Dermis blood vessel endothelial cell (primary cell): ENCODE measurements at regions not wholly inside any gene's neighbourhood (a gene's known extent, or its start where the extent isn't known, plus 50 kb on each side); places are given as distances from the start of the nearest gene placed in this dataset.
A peak's percentile ranks its signal among the peaks of the same experiment; 100 is the strongest.

ENCODE experiments used
- DNase-seq: peaks from one replicate; pipeline ENCODE4 v3.0.0; 2010

DNA sequence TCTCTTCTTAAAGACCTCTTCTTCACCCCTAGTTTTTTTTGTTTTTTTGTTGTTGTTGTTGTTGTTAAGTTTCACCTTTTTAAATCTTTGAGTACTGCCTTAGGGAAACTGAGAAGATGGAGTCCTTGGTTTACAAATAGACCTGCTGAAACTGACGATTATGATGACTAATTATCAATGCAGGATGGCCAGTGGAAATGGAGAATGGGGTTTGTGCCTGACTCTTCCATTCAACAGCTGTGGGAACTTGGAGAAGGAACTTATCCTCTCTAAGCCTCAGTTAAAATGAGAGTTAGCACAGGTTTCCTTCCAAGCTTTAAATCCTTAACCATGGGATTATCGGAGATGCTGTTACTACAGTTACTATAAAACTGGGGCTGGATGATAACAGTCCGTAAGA, 66.7 kb upstream of the PNMA1 start:
- DNase-seq, result no peak

DNA sequence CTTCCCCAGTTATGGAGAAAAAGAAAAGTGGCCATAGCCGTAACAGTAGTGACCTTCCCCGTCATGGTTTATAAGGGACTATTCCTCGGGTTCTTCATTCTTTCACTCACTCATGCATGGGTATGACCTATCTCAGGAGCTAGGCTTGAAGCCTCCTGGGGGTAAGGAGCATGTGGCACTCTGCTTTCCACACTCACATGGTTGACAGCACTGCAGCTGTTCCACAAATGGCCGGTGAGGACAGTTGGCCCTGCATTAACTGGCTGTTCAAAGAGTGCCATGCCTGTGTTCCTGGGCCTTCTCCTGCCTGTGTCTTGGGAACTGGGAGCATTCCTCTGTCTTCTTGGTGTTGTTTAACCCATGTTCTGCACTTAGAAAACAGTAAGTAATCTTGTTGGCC, 66.2 kb upstream of the PNMA1 start:
- DNase-seq, result no peak

DNA sequence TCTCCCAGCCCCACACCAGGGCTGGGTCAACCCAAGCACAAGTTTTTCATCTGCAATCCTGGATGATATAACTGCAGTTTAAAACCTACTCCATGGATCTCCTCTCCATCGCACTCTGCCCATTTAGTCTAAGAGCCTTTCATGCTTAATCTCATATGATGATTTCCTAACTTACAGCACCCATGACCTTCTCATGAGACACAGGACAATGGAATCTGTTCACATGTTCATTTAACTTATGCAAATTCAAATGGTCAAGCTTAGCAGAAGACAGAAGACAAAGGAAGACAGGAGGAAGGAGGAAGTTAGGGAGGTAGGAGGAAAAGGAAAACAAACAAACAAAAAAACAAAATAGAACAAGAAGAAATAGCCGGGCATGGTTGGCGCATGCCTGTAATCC, 64.6 kb upstream of the PNMA1 start:
- DNase-seq, result no peak

DNA sequence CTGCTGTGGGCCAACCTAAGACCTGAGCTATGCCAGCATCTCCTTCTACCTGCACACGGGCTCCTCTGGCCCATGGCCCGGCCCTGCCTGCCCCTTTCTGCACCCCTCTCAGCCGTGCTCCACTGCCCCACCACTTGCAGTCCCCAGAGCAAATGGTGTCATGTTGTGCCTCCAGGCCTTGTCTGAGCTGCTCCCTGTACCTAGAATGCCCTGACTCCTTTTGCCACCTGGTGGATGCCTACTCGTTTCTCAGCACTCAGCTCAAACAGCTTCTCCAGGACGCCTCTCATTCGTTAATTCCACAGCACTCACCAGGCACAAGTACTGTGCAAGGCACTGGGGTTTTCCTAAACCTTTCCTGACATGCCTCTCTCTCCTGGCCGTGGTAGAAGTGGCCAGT, 63.2 kb upstream of the PNMA1 start:
- no peak for DNase-seq

DNA sequence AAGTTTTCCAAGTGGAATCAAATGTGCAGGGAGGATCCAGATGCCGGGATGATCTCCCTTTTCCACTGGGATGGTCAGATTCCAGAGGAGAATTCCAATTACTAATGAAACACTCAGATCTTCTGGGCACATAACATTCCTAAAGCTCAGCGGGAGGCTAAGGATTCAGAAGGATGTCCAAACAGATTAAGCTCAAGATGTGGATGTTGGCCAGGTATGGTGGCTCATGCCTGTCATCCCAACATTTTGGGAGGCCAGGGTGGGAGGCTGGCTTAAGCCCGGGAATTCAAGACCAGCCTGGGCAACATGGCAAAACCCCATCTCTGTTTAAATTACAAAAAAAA, 62.0 kb upstream of the PNMA1 start:
- DNase-seq, result no peak

DNA sequence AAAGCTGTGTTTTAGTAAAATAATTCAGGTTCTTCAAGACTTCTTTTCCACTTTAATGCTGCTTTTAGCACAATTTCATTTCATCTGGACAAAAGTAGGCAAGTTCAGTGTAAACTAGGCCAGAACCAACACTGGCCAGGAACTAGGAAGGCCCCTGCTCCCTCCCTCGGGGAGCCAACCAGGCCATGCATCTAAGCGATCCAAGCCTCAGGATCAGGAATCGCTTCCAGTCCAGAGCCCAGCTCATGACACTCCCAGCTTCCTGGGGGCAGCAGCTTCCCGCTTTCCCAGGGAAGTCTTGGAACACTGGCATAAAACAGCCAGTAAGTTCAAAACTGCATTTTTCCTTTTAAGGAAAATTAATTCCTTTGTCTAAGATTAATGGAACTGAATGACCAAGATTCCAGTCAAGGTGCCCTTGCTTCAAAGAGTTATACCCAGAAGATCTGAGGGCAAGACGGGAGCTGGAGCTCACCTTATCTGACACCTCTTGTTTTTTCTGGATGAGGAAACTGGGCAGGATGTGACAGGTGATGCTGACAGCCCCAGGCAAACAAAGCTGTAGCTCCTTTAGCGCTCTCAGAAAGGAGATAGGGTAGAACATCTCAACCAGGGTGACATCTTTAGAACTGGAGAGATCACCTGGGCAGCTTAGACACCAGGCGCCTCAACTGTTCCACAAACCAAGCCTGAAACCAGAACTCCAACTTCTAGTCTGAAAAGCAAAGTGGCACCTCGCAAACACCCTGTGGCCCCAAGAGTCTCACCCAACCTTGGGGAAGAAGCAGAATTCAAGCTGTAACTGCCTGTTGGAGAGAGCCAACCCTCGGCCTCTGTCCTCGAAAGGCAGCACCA, 61.4 kb upstream of the PNMA1 start:
- DNase-seq, result no peak

DNA sequence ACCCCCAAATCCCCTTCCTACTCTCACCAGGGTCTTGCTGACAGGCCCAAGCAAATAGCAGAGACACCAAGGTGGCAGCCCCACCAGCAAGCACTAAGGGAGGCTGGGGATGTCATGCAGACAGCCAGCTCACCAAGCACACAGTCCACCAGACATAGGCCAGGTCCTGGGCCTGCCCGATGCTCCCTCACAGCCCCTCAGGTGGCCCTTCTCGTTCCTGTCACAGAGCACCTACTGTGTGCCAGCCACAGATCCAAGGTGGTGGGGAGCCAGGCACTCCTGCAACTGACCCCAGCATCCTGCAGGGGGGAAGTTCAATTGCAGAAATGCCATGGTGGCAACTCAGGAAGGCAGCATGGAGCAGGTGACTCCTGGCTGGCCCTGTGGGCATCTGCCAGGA, 60.5 kb upstream of the PNMA1 start:
- DNase-seq, result no peak

DNA sequence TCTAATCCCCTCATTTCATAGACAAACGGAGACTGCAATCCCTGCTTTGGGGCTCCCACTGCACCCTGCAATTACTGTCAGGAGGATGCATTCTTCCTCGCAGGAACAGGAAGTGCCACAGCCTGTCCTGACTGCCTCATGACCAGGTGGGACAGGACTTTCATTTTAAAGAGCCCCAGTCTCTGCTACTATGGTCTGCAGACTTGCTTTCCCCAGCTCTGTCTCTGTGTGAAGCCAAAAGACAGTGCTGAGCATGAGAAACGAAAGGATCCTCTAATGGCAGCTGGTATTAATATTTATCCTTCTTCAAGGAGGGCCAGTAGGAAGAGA, 60.0 kb upstream of the PNMA1 start:
- no peak for DNase-seq

DNA sequence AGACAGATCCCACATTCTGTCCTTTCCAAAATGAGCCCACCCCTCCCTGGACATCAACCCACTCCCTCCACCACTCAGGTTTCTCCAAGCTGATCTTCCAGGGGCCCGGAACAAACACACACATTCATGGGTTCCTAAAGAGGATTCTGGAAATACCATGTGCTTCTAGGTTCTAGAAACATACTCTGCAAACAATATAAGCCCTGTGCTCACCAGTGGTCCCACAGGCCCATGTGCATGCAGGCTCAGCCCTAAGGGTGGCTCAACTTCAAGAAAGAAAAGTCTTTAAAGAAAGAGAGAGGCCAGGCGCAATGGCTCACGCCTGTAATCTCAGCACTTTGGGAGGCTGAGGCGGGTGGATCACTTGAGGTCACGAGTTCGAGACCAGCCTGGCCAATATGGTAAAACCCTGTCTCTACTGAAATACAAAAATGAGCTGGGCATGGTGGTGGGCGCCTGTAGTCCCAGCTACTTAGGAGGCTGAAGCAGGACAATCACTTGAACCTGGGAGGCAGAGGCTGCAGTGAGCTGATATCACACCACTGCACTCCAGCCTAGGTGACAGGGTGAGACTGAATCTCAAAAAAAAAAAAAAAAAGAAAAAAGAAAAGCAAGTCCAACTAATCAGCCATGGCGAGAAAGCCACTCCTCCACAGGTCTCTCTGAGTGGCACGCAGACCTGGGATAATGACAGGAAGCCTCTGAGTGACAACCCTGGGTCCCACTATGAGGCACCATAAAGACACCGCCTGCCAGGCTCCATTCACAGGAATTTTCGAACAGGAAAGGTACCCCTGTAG, 59.5 kb upstream of the PNMA1 start:
- no peak for DNase-seq

DNA sequence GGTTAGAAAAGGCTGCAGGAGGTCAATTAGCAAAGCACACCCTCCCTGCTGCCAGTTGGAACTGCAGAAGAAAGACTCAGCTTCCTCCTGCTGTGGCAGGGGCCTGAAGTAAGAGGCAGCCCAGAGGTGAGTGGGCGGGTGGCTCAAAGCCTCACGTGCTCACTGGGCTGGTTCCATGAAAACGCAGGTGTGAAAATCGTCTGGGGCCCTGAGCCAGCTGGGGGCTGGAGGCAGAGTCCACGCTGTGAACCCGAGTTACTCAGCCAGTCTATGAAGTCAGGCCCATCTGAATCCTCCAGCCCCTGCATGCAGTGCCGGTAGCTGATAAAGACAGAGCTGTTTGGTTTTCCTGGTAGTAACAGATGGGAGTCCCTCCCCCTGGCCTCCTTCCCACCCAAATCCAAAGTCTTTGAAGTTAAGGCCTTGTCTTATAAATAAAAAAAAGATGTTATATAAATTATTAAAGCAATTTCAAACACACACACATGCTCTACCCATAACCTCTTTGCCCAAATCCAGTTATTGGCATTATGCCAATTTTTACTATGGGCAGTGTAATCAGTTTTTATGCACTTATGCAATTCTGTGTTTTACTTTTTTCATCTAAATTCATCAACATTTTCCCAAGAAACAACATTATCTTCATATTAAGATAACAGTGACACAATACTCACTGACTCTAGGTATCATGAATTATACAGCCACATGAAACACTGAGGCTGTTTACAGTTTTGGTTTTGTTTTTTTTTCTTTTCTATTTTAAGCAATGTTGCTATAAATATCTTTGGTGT, 57.9 kb upstream of the PNMA1 start:
- DNase-seq, result peak; percentile 71

DNA sequence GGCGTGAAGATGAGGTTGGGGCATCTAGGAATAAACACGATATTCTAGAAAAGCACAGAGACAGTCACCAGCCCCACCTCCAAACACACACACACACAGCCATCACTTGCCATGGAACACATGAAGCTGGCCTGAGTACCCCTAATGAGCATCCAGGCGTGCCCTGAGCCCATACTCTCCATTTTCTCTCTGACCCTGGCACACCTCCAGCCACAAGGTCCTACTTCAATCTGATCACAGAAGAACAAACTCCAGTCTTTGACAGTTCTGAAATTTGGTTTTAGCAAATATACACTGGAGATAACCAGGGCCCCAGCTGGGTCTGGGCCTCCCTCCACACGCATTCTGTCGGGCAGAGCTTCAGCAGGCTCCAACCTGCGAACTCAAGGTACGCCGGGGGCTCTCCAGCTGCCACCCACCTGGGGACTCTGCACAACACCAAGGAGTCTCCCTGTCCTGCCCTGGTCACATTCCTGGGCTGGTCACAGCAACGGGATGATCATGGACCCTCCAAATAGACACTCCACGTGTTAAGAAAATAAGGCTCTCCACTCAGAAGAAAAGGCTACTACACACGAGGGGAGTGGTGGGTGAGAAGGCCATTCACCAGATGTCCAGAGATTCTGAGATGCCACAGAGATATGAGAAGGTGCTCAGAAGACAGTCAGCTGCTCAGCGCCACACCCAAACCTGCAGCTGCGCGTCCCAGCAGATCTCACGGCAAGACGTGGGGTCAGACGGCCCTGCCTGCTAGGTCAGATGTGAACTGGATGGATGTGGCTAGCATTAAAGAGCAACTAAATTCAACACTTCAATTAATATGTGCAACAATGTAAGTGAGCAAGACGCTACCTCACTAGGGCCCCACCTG, 57.0 kb upstream of the PNMA1 start:
- DNase-seq, result no peak

DNA sequence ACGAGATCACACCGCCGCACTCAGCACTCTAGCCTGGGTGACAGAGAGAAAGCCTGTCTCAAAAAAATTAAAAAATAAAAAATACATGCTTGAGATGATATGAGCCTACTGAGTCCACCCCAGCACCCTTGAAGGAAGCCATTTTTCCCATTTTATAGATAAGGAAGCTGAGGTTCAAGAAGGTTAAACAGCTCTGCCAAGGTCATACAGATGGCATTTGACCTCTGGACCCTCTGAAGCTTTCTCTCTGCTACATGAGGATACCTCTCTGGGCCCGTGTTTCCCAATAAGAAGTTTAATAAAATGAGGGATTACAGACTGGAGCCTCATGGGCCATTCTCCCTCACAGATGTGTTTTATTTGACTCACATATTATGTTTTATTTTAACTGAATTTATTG, 53.9 kb upstream of the PNMA1 start:
- DNase-seq, result peak; percentile 56

DNA sequence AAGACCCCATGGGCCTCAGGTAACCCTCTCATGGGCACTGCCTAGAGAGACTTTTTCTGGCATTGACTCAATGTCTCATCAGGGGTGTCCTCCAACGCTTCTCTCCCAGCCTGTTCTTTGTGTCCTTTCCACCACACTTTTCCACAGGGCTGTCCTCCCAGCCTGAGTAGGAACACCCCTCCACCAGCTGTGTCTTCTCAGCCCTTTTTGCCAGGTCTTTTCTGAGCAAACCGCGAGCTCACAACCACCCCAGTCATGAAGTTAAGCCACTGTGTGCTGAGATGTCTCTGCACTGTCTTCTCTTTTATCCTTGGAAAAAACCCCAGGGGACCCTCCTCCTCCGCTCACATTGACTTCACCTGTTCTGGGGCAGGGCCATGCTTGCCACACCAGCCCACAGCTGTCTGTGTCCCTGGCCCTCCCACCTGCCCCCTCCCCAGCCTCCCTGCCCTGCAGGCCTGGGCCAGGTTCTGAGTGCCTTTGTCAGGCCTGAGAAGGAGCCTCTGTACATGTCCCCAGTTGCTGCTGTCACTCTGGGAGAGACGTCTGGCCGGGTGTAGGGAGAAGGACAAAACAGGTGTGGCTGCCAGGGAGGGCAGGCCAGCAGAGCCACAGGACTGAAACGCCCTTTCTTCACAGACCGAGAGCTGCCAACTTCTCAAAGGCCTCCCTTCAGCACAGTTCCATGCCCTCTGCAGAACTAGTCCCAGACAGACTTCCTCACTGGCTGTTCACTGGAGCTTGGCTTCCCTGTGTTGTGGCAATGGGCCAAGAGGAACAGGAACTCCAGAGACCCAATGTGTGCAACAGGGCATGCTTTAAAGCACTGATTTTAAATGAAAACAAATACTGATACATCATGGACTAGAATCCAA, 50.5 kb upstream of the PNMA1 start:
- DNase-seq, result peak; percentile 81
